ENCODE measurements at regions not wholly inside any gene's neighbourhood (a gene's known extent, or its start where the extent isn't known, plus 50 kb on each side); places are given as distances from the start of the nearest gene placed in this dataset.

DNA sequence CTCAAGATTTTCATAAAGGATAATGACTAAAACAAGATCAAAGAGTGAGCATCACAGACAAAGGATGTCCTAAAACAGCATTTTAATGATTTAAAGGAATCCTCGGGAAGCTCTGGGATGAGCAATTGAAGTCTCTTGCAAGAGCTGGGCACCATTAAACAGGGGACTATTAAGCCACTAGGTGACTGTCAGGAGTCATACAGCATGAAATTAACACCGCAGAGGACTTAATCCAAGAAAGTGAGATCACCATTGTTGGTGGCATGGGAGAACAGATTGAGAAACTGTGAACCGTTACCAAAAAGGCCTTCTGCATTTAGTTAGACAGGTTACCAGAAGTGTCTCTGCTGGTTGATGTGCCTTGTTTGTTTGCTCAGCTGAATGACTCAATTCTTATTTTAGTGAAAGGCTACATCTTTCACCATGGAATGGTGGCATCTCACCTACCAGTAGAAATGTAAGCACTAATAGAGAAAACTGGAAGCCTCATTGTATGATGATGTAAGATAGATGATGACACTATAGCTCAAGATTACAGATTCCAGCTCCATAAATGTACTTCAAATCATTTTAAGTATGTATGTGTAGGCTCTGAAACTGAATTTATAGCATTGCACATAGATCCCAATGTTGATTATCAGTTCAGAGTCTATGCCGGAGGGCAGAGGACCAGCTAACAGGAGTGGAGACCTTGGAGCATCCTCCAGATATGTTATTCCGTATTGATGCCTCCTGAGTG lies 427.6 kb downstream of the SUCLG1 start:
- Histone ChIP-seq H3K4me3 (ENCODE audit: low read depth in 1 of 2, low read length in 2 of 2) (no peak overlapping the region), H3K36me3 (ENCODE audit: control insufficient read depth in 2 of 2, insufficient read depth in 2 of 2, low read length in 1 of 2) (no peaks in the 10 kb centered on the region), H3K4me1 (ENCODE audit: control insufficient read depth in 2 of 2, insufficient read depth in 2 of 2, low read length in 1 of 2) (no peaks in the 10 kb centered on the region), H3K9me3 (ENCODE audit: control insufficient read depth in 2 of 2, insufficient read depth in 1 of 2, low read depth in 1 of 2, low read length in 1 of 2) (no peaks in the 10 kb centered on the region), H3K27me3 (ENCODE audit: control insufficient read depth in 1 of 2, insufficient read depth in 2 of 2, low read length in 2 of 2) (no peaks in the 10 kb centered on the region), H3K27ac (ENCODE audit: low read depth in 2 of 2, low read length in 1 of 2) (no peak overlapping the region)
- WGBS, 2 donors = 86 to 92% methylated on average over 5 of the region's 5 CpGs

GRCh38 chr2:84029903-84030575 lies 429.0 kb downstream of the SUCLG1 start:
- Histone ChIP-seq H3K9me3 (ENCODE audit: control insufficient read depth in 2 of 2, insufficient read depth in 1 of 2, low read depth in 1 of 2, low read length in 1 of 2) (no peaks in the 10 kb centered on the region), H3K27me3 (ENCODE audit: control insufficient read depth in 1 of 2, insufficient read depth in 2 of 2, low read length in 2 of 2) (no peaks in the 10 kb centered on the region), H3K4me1 (ENCODE audit: control insufficient read depth in 2 of 2, insufficient read depth in 2 of 2, low read length in 1 of 2) (no peaks in the 10 kb centered on the region), H3K27ac (ENCODE audit: low read depth in 2 of 2, low read length in 1 of 2) (no peak overlapping the region), H3K4me3 (ENCODE audit: low read depth in 1 of 2, low read length in 2 of 2) (no peak overlapping the region), H3K36me3 (ENCODE audit: control insufficient read depth in 2 of 2, insufficient read depth in 2 of 2, low read length in 1 of 2) (no peaks in the 10 kb centered on the region)
- WGBS, 2 donors = 80 to 87% methylated on average over 4 of the region's 4 CpGs

- H3K4me3 ChIP-seq (ENCODE audit: low read depth in 1 of 2, low read length in 2 of 2) = no peak overlapping the region
- H3K4me1 ChIP-seq (ENCODE audit: control insufficient read depth in 2 of 2, insufficient read depth in 2 of 2, low read length in 1 of 2) = no peaks in the 10 kb centered on the region
- no peaks in the 10 kb centered on the region for H3K36me3 ChIP-seq (ENCODE audit: control insufficient read depth in 2 of 2, insufficient read depth in 2 of 2, low read length in 1 of 2)
- no peaks in the 10 kb centered on the region for H3K9me3 ChIP-seq (ENCODE audit: control insufficient read depth in 2 of 2, insufficient read depth in 1 of 2, low read depth in 1 of 2, low read length in 1 of 2)
- 88 to 94% methylated on average over 3 of the region's 3 CpGs for WGBS, 2 donors
- H3K27me3 ChIP-seq (ENCODE audit: control insufficient read depth in 1 of 2, insufficient read depth in 2 of 2, low read length in 2 of 2) = no peaks in the 10 kb centered on the region
- no peak overlapping the region for H3K27ac ChIP-seq (ENCODE audit: low read depth in 2 of 2, low read length in 1 of 2)
Measured at GRCh38 chr2:84026818-84027217, 432.3 kb downstream of the SUCLG1 start.

DNA sequence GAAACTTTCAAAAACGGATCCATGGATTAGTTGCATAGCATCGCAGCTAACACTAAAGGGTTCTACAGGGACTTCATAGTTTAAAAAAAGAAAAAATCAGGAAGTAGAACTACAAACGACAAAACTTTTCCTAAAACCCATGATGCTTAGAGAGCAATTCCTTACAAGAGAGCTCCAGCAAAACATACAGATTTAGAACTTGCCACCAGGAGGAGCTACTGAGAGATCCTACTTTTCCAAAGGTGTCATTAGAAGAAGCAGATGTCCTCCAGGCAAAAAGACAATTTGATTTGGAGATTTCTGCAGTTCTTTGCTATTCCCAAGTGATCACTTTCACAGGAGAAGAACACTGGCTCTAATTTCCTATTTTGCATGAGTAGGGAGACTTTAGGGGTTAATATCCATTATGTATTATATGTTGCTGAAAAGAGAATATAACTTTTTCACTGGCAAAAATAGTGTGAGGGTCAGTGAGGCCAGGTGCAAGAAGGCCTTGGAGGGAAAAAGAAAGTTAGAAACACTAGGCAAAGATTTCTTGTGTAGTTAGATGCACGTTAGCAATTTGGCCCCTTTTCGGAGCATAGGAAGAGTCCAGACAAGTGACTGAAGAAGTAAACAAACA lies 436.2 kb downstream of the SUCLG1 start:
- WGBS, 2 donors = 37% methylated on average over 5 of the region's 5 CpGs
- Histone ChIP-seq H3K4me1 (ENCODE audit: control insufficient read depth in 2 of 2, insufficient read depth in 2 of 2, low read length in 1 of 2) (no peaks in the 10 kb centered on the region), H3K27ac (ENCODE audit: low read depth in 2 of 2, low read length in 1 of 2) (no peak overlapping the region), H3K9me3 (ENCODE audit: control insufficient read depth in 2 of 2, insufficient read depth in 1 of 2, low read depth in 1 of 2, low read length in 1 of 2) (no peaks in the 10 kb centered on the region), H3K27me3 (ENCODE audit: control insufficient read depth in 1 of 2, insufficient read depth in 2 of 2, low read length in 2 of 2) (no peaks in the 10 kb centered on the region), H3K36me3 (ENCODE audit: control insufficient read depth in 2 of 2, insufficient read depth in 2 of 2, low read length in 1 of 2) (no peaks in the 10 kb centered on the region), H3K4me3 (ENCODE audit: low read depth in 1 of 2, low read length in 2 of 2) (no peak overlapping the region)

DNA sequence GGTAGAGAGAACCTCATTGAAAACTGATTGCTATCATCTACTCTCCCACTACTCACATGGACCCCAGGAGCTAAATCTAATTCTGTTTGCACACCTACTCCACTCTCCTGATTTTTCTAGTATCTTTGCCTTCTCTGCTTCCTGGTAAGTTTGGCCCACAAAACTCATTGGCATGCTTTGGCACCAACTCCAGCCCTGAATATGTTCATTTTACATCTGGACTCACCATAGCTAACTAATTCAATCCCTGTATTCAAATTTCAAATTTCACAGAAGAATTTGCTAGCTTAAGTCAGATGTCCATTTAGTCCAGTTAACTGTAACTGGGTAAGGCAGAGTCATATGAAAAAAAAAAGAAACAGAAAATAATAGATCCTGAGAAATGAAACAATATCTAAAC lies 442.1 kb downstream of the SUCLG1 start:
- H3K4me1 ChIP-seq (ENCODE audit: control insufficient read depth in 2 of 2, insufficient read depth in 2 of 2, low read length in 1 of 2) = no peaks in the 10 kb centered on the region
- H3K4me3 ChIP-seq (ENCODE audit: low read depth in 1 of 2, low read length in 2 of 2) = no peak overlapping the region

DNA sequence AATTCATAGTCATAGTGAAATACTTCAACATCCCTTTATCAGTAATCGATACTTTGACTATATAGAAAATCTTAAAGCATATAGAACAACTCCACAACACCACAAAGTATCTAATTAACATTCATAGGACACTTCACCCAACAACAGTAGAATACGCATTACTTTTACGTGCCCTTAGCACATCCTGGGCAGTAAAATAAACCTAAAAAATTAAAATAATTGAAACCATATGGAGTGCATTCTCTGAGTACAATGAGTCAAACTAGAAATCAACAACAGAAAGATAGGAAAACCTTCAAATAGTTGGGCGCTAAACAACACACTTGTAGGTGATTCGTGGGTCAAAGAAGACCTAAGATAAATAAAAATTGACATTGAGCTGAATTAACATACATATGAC lies 442.9 kb downstream of the SUCLG1 start:
- H3K9me3 ChIP-seq (ENCODE audit: control insufficient read depth in 2 of 2, insufficient read depth in 1 of 2, low read depth in 1 of 2, low read length in 1 of 2) = no peaks in the 10 kb centered on the region
- H3K4me3 ChIP-seq (ENCODE audit: low read depth in 1 of 2, low read length in 2 of 2) = no peak overlapping the region
- no peak overlapping the region for H3K27ac ChIP-seq (ENCODE audit: low read depth in 2 of 2, low read length in 1 of 2)
- H3K4me1 ChIP-seq (ENCODE audit: control insufficient read depth in 2 of 2, insufficient read depth in 2 of 2, low read length in 1 of 2) = no peaks in the 10 kb centered on the region
- H3K27me3 ChIP-seq (ENCODE audit: control insufficient read depth in 1 of 2, insufficient read depth in 2 of 2, low read length in 2 of 2) = no peaks in the 10 kb centered on the region
- 89 to 93% methylated on average over 5 of the region's 5 CpGs for WGBS, 2 donors
- H3K36me3 ChIP-seq (ENCODE audit: control insufficient read depth in 2 of 2, insufficient read depth in 2 of 2, low read length in 1 of 2) = no peaks in the 10 kb centered on the region

More for the DNA sequence above, 442.1 kb downstream of the SUCLG1 start:
- Histone ChIP-seq H3K36me3 (ENCODE audit: control insufficient read depth in 2 of 2, insufficient read depth in 2 of 2, low read length in 1 of 2) (no peaks in the 10 kb centered on the region), H3K9me3 (ENCODE audit: control insufficient read depth in 2 of 2, insufficient read depth in 1 of 2, low read depth in 1 of 2, low read length in 1 of 2) (no peaks in the 10 kb centered on the region), H3K27ac (ENCODE audit: low read depth in 2 of 2, low read length in 1 of 2) (no peak overlapping the region), H3K27me3 (ENCODE audit: control insufficient read depth in 1 of 2, insufficient read depth in 2 of 2, low read length in 2 of 2) (no peaks in the 10 kb centered on the region)

DNA sequence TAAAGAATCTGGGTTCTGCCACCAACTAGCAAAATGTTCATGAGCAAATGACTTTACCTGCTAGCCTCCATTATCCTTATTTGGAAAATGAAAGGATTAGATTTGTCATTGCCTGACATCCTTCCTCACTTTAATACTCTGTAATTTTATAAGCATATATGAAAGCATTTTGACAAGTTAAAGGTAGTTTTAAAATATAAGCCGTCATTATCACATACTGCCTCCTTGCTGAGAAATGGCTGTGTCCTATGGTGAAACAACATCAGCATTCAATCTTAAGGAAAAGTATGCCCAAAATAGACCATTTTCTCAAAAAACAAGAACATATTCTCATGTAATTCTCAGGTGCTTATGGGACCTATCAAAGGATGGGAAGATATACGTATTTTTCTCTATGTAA lies 461.2 kb downstream of the SUCLG1 start:
- Histone ChIP-seq H3K27me3 (ENCODE audit: control insufficient read depth in 1 of 2, insufficient read depth in 2 of 2, low read length in 2 of 2) (no peaks in the 10 kb centered on the region), H3K27ac (ENCODE audit: low read depth in 2 of 2, low read length in 1 of 2) (no peak overlapping the region), H3K4me3 (ENCODE audit: low read depth in 1 of 2, low read length in 2 of 2) (no peak overlapping the region), H3K4me1 (ENCODE audit: control insufficient read depth in 2 of 2, insufficient read depth in 2 of 2, low read length in 1 of 2) (no peaks in the 10 kb centered on the region), H3K36me3 (ENCODE audit: control insufficient read depth in 2 of 2, insufficient read depth in 2 of 2, low read length in 1 of 2) (no peaks in the 10 kb centered on the region), H3K9me3 (ENCODE audit: control insufficient read depth in 2 of 2, insufficient read depth in 1 of 2, low read depth in 1 of 2, low read length in 1 of 2) (no peaks in the 10 kb centered on the region)
- 88 to 90% methylated on average over 2 of the region's 2 CpGs for WGBS, 2 donors

DNA sequence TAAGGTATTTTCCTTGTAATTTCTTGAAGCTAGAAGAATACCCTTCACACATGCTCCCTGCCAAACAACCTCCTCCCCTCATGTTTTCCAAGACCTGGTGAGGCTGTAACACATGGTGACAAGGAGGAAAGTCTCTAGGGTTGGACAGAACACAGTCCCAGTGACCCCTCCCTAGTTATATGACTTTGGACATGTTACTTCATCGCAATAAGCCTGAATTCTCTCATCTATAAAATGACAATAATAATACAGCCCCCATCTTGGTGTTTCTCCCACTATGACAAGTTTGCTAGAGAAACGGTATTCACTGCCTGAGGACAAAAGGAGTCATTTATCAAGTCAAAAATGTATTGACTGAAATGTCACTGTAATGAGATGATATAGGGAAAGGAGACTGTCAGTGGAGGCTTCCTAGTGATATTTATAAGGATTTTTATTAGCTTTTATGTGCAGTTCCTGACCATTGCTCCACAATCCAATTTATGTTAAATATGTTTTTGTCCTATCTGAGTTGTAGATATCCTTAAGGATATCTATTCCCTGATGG lies 464.4 kb downstream of the SUCLG1 start:
- Histone ChIP-seq H3K27ac (ENCODE audit: low read depth in 2 of 2, low read length in 1 of 2) (no peak overlapping the region), H3K4me3 (ENCODE audit: low read depth in 1 of 2, low read length in 2 of 2) (no peak overlapping the region), H3K9me3 (ENCODE audit: control insufficient read depth in 2 of 2, insufficient read depth in 1 of 2, low read depth in 1 of 2, low read length in 1 of 2) (no peaks in the 10 kb centered on the region), H3K27me3 (ENCODE audit: control insufficient read depth in 1 of 2, insufficient read depth in 2 of 2, low read length in 2 of 2) (no peaks in the 10 kb centered on the region), H3K36me3 (ENCODE audit: control insufficient read depth in 2 of 2, insufficient read depth in 2 of 2, low read length in 1 of 2) (no peaks in the 10 kb centered on the region), H3K4me1 (ENCODE audit: control insufficient read depth in 2 of 2, insufficient read depth in 2 of 2, low read length in 1 of 2) (no peaks in the 10 kb centered on the region)
- 58 to 62% methylated on average over 2 of the region's 2 CpGs for WGBS, 2 donors

GRCh38 chr2:83993873-83994632 lies 465.0 kb downstream of the SUCLG1 start:
- WGBS, 2 donors = 49 to 72% methylated on average over 1 of the region's 1 CpG
- no peaks in the 10 kb centered on the region for H3K27me3 ChIP-seq (ENCODE audit: control insufficient read depth in 1 of 2, insufficient read depth in 2 of 2, low read length in 2 of 2)
- no peak overlapping the region for H3K27ac ChIP-seq (ENCODE audit: low read depth in 2 of 2, low read length in 1 of 2)
- H3K36me3 ChIP-seq (ENCODE audit: control insufficient read depth in 2 of 2, insufficient read depth in 2 of 2, low read length in 1 of 2) = no peaks in the 10 kb centered on the region
- H3K4me3 ChIP-seq (ENCODE audit: low read depth in 1 of 2, low read length in 2 of 2) = no peak overlapping the region
- H3K9me3 ChIP-seq (ENCODE audit: control insufficient read depth in 2 of 2, insufficient read depth in 1 of 2, low read depth in 1 of 2, low read length in 1 of 2) = no peaks in the 10 kb centered on the region
- H3K4me1 ChIP-seq (ENCODE audit: control insufficient read depth in 2 of 2, insufficient read depth in 2 of 2, low read length in 1 of 2) = no peaks in the 10 kb centered on the region

Measured in esophagus (tissue), 2 donors.